ENCODE measurements at regions not wholly inside any gene's neighbourhood (a gene's known extent, or its start where the extent isn't known, plus 50 kb on each side); places are given as distances from the start of the nearest gene placed in this dataset.

DNA sequence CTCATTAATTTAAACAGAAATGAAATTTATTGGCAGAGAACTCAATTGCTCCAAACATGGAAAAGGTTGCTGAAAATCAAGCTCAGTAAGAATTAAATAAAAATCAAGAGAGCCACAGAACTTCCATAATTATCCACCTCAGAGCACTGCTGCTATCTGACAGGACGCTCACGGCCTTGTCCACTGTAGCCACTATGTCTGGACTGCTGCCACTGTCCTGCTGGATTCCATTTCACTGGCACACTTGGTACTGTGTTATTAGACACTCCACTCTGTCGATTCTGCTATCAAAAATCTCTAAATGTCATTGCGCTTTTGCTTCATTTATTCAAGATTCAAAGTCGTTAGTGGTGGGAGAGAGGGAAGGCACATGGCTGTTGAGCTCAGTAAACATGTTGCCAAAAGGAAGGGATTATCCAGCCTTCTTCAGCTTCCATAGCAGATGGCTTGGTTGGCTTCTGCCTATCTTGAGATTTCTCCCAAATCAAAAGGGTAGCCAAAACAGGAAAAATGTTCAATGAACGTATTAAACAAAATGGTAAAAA, 815.0 kb downstream of the CDH18 start:
- Histone ChIP-seq H2AK9ac (replicated peaks; ENCODE audit: low read depth, low read length, poor library complexity) (no peak overlapping the region), H3K18ac (ENCODE audit: low read depth, low read length) (no peak overlapping the region), H3K79me1 (ENCODE audit: low read depth in 1 of 2, low read length in 2 of 2) (no peaks in the 10 kb centered on the region), H4K8ac (ENCODE audit: low read depth in 2 of 2, low read length in 2 of 2) (no peak overlapping the region), H2BK120ac (ENCODE audit: low read depth, low read length) (no peak overlapping the region), H2BK15ac (ENCODE audit: low read depth, low read length) (no peak overlapping the region), H3K9ac (ENCODE audit: low read depth, low read length) (no peak overlapping the region), H3K9me3 (ENCODE audit: control insufficient read depth, insufficient read depth, low read length) (0 out of 2 replicates have a peak, but pooled peaks cover 2% of the 10 kb centered on the region), H3K14ac (replicated peaks; ENCODE audit: low read depth, low read length) (no peak overlapping the region), H3K4ac (ENCODE audit: low read depth, low read length) (no peak overlapping the region), H2AFZ (replicated peaks; ENCODE audit: low read length, poor library complexity) (no peak overlapping the region), H3K56ac (ENCODE audit: extremely low read depth, insufficient read depth, low read length) (no peak overlapping the region), H4K5ac (ENCODE audit: low read depth, low read length) (no peak overlapping the region), H3K4me3 (ENCODE audit: insufficient read depth, low read depth, low read length) (no peak overlapping the region), H3K36me3 (ENCODE audit: control insufficient read depth, insufficient read depth, low read length) (no peaks in the 10 kb centered on the region), H4K91ac (ENCODE audit: insufficient read depth, low read depth, low read length) (no peak overlapping the region), H2AK5ac (ENCODE audit: low read depth, low read length) (no peak overlapping the region), H3K27ac (ENCODE audit: insufficient read depth, low read length) (no peak overlapping the region), H4K20me1 (ENCODE audit: insufficient read depth, low read length) (no peaks in the 10 kb centered on the region), H2BK5ac (ENCODE audit: low read depth, low read length, poor library complexity, severe bottlenecking) (no peak overlapping the region), H3K4me1 (ENCODE audit: control insufficient read depth, insufficient read depth, low read length) (no peaks in the 10 kb centered on the region), H3K27me3 (ENCODE audit: control insufficient read depth, insufficient read depth, low read length) (no peaks in the 10 kb centered on the region), H3K9me1 (ENCODE audit: insufficient read depth, low read length) (no peaks in the 10 kb centered on the region), H2BK20ac (ENCODE audit: low read depth, low read length) (no peak overlapping the region), H3K23ac (ENCODE audit: low read depth, low read length) (no peak overlapping the region), H3K4me2 (ENCODE audit: low read depth, low read length) (no peak overlapping the region)
- TF ChIP-seq, protein P1, sequence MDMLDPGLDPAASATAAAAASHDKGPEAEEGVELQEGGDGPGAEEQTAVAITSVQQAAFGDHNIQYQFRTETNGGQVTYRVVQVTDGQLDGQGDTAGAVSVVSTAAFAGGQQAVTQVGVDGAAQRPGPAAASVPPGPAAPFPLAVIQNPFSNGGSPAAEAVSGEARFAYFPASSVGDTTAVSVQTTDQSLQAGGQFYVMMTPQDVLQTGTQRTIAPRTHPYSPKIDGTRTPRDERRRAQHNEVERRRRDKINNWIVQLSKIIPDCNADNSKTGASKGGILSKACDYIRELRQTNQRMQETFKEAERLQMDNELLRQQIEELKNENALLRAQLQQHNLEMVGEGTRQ (IDR thresholded peaks at IDR 0.05; ENCODE audit: low read depth, low read length): no peak
- TF ChIP-seq POLR2A (IDR thresholded peaks at IDR 0.05; ENCODE audit: low read depth, low read length) (no peak), MAFK (IDR thresholded peaks at IDR 0.05; ENCODE audit: low read depth, low read length) (no peak), NFE2L2 (IDR thresholded peaks at IDR 0.05; ENCODE audit: low read depth, low read length) (no peak), MXI1 (IDR thresholded peaks at IDR 0.05; ENCODE audit: borderline replicate concordance, low read depth, low read length) (no peak), BHLHE40 (IDR thresholded peaks at IDR 0.05; ENCODE audit: low read depth, low read length) (no peak), CHD1 (IDR thresholded peaks at IDR 0.05; ENCODE audit: low read depth, low read length) (no peak), MAZ (IDR thresholded peaks at IDR 0.05; ENCODE audit: borderline replicate concordance, low read depth, low read length) (no peak)
- TF ChIP-seq, protein P2, sequence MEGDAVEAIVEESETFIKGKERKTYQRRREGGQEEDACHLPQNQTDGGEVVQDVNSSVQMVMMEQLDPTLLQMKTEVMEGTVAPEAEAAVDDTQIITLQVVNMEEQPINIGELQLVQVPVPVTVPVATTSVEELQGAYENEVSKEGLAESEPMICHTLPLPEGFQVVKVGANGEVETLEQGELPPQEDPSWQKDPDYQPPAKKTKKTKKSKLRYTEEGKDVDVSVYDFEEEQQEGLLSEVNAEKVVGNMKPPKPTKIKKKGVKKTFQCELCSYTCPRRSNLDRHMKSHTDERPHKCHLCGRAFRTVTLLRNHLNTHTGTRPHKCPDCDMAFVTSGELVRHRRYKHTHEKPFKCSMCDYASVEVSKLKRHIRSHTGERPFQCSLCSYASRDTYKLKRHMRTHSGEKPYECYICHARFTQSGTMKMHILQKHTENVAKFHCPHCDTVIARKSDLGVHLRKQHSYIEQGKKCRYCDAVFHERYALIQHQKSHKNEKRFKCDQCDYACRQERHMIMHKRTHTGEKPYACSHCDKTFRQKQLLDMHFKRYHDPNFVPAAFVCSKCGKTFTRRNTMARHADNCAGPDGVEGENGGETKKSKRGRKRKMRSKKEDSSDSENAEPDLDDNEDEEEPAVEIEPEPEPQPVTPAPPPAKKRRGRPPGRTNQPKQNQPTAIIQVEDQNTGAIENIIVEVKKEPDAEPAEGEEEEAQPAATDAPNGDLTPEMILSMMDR (conservative IDR thresholded peaks at IDR 0.05; ENCODE audit: low read depth, low read length): no peak
- TF ChIP-seq, protein P3, sequence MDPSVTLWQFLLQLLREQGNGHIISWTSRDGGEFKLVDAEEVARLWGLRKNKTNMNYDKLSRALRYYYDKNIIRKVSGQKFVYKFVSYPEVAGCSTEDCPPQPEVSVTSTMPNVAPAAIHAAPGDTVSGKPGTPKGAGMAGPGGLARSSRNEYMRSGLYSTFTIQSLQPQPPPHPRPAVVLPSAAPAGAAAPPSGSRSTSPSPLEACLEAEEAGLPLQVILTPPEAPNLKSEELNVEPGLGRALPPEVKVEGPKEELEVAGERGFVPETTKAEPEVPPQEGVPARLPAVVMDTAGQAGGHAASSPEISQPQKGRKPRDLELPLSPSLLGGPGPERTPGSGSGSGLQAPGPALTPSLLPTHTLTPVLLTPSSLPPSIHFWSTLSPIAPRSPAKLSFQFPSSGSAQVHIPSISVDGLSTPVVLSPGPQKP (IDR thresholded peaks at IDR 0.05; ENCODE audit: borderline replicate concordance, low read depth, low read length): no peak
- ChIA-PET POLR2A (ENCODE audit: unreplicated experiment) (no interaction called here), CTCF (no interaction called here)
- dilution Hi-C loops (cut with HindIII; ENCODE audit: low sequenced_read_pairs, unreplicated experiment): no loop called here
- BruUV-seq (replicated peaks): no TSS peak
- no peak for DNase-seq
- no peak for ATAC-seq (ENCODE audit: low read depth)
- WGBS, 2 experiments (ENCODE audit: extremely low coverage in 2 of 2, insufficient read length in 1 of 2): no CpG with 5 or more reads among the region's 6 CpGs
- intact Hi-C loops (cut with micrococcal nuclease): no loop called here
- in situ Hi-C loops (cut with MboI; ENCODE audit: low sequenced_read_pairs): no loop called here

All from IMR-90 (cell line).